Osteocyte (in vitro differentiated cells): ENCODE measurements at regions not wholly inside any gene's neighbourhood (a gene's known extent, or its start where the extent isn't known, plus 50 kb on each side); places are given as distances from the start of the nearest gene placed in this dataset.

Experiments
- DNase-seq: peaks from one replicate; pipeline ENCODE4 v3.0.0; 2021; ENCODE audit warnings: mixed read lengths; ENCODE audit not compliant: unreplicated experiment; ENCODE audit errors: extremely low spot score
- H3K27ac Mint-ChIP-seq: one replicate; pipeline ENCODE4 v1.8.0; 2021; ENCODE audit warnings: mild to moderate bottlenecking, mixed read lengths; ENCODE audit not compliant: unreplicated experiment
- H3K27me3 Mint-ChIP-seq: one replicate; pipeline ENCODE4 v1.8.0; 2021; ENCODE audit warnings: mixed read lengths; ENCODE audit not compliant: unreplicated experiment
- H3K36me3 Mint-ChIP-seq: one replicate; pipeline ENCODE4 v1.8.0; 2021; ENCODE audit warnings: mixed read lengths; ENCODE audit not compliant: unreplicated experiment
- H3K4me1 Mint-ChIP-seq: one replicate; pipeline ENCODE4 v1.8.0; 2021; ENCODE audit warnings: mixed read lengths; ENCODE audit not compliant: unreplicated experiment
- H3K4me3 Mint-ChIP-seq: one replicate; pipeline ENCODE4 v1.8.0; 2021; ENCODE audit warnings: mild to moderate bottlenecking, moderate library complexity, mixed read lengths; ENCODE audit not compliant: unreplicated experiment
- H3K9me3 Mint-ChIP-seq: one replicate; pipeline ENCODE4 v1.8.0; 2021; ENCODE audit warnings: mixed read lengths; ENCODE audit not compliant: unreplicated experiment
- CTCF ChIP-seq: fragments of 200-600 bp; sonication (generic); IDR thresholded peaks from 2 replicates; pipeline ENCODE4 v1.5.0; 2021; ENCODE audit warnings: antibody characterized with exemption, mild to moderate bottlenecking, moderate library complexity

GRCh38 chr12:105848286-105848685, 290.5 kb downstream of the NUAK1 start:
- Mint-ChIP-seq H3K27ac (no peak overlapping the region), H3K4me3 (no peak overlapping the region), H3K27me3 (no peaks in the 10 kb centered on the region), H3K9me3 (no peaks in the 10 kb centered on the region), H3K4me1 (peaks cover 17% of the 10 kb centered on the region), H3K36me3 (no peaks in the 10 kb centered on the region)
- DNase-seq: no peak
- TF ChIP-seq CTCF: no peak

GRCh38 chr12:105850103-105850968, 288.4 kb downstream of the NUAK1 start:
- Mint-ChIP-seq H3K4me1 (no peaks in the 10 kb centered on the region), H3K36me3 (no peaks in the 10 kb centered on the region), H3K27me3 (no peaks in the 10 kb centered on the region), H3K4me3 (no peak overlapping the region), H3K27ac (no peak overlapping the region), H3K9me3 (no peaks in the 10 kb centered on the region)
- DNase-seq: no peak
- TF ChIP-seq CTCF: no peak

GRCh38 chr12:105852496-105852895, 286.3 kb downstream of the NUAK1 start:
- no peak for DNase-seq
- Mint-ChIP-seq H3K27me3 (no peaks in the 10 kb centered on the region), H3K4me1 (no peaks in the 10 kb centered on the region), H3K9me3 (peaks cover 4% of the 10 kb centered on the region), H3K4me3 (no peak overlapping the region), H3K27ac (no peak overlapping the region), H3K36me3 (no peaks in the 10 kb centered on the region)
- TF ChIP-seq CTCF: no peak

- no peak overlapping the region for H3K27ac Mint-ChIP-seq
- no peak overlapping the region for H3K4me3 Mint-ChIP-seq
- H3K4me1 Mint-ChIP-seq: no peaks in the 10 kb centered on the region
- TF ChIP-seq CTCF: no peak
- H3K9me3 Mint-ChIP-seq: peaks cover 4% of the 10 kb centered on the region
- H3K36me3 Mint-ChIP-seq: no peaks in the 10 kb centered on the region
- DNase-seq: no peak
- no peaks in the 10 kb centered on the region for H3K27me3 Mint-ChIP-seq
These were observed 285.8 kb downstream of the NUAK1 start for GRCh38 chr12:105852951-105853350.

- Mint-ChIP-seq H3K4me3 (no peak overlapping the region), H3K27ac (no peak overlapping the region), H3K36me3 (no peaks in the 10 kb centered on the region), H3K9me3 (peaks cover 4% of the 10 kb centered on the region), H3K4me1 (no peaks in the 10 kb centered on the region), H3K27me3 (no peaks in the 10 kb centered on the region)
- TF ChIP-seq CTCF: no peak
- DNase-seq: no peak
These were observed 284.7 kb downstream of the NUAK1 start for GRCh38 chr12:105854071-105854470.
